Epithelial cell of proximal tubule (primary cell): ENCODE measurements at regions not wholly inside any gene's neighbourhood (a gene's known extent, or its start where the extent isn't known, plus 50 kb on each side); places are given as distances from the start of the nearest gene placed in this dataset.

Experiments
- DNase-seq: peaks from one replicate; pipeline ENCODE4 v3.0.0-alpha.2; 2011; ENCODE audit warnings: low read depth
- H3K4me3 ChIP-seq: 2 replicates; pipeline ENCODE4 v1.5.1; 2011; ENCODE audit warnings: low read depth, mild to moderate bottlenecking, low read length
- CTCF ChIP-seq: conservative IDR thresholded peaks from 2 replicates; pipeline ENCODE4 v1.5.1; 2012; ENCODE audit warnings: low read depth, mild to moderate bottlenecking, low read length

DNA sequence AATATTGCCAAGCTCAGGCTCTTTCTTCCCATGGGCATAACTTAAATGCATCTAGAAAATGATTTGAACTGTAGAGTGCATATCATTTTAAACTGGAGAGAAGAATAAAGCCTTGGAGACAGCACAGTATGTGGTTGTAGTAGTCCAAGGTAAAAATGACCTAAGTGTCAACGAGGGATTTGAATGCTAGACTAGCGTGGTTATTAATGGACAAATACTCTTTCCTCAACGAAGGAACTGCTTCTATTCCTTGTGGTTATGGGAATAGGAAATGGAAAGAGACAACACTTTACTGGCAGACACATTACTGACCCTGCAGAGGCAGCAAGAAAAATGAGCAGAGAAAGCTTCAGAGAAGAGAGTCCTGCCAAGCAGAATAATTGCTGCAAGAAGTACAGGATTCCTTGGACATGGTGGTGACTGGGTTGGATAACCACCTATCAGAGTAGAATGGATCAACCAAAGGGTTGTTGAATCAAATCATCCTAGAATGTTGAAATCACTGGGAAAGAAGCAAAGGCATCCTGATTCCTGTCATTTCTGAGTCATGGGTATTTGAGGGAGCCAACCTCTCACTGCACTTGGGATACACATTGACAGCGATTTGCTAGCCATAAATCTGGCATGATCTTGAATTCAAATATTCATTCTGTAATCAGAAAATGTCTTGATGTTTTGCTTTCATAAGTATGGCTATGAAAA lies 258.1 kb upstream of the EPHA7 start:
- H3K4me3 ChIP-seq, result no peak overlapping the region
- DNase-seq, result peak; percentile 83
- TF ChIP-seq CTCF, result no peak

DNA sequence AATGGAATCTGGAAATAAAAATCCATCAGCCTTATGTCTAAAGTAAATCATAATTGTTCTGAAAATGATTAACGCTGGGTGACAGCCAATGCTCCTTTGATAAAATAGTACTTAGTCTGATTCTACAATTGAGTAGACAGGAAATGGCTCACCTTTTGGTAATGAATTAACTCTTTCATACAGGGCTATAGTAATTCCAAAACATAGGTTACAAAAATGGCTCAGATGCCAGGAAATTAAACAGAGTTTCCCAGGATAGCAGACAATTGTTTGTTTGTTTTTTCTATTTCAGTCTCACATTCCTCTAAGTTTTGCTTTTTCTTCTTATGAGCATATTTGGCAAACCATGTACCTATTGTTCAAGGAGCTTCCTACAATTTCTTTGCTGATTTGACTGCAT lies 257.2 kb upstream of the EPHA7 start:
- no peak for DNase-seq
- no peak overlapping the region for H3K4me3 ChIP-seq
- TF ChIP-seq CTCF, result no peak

DNA sequence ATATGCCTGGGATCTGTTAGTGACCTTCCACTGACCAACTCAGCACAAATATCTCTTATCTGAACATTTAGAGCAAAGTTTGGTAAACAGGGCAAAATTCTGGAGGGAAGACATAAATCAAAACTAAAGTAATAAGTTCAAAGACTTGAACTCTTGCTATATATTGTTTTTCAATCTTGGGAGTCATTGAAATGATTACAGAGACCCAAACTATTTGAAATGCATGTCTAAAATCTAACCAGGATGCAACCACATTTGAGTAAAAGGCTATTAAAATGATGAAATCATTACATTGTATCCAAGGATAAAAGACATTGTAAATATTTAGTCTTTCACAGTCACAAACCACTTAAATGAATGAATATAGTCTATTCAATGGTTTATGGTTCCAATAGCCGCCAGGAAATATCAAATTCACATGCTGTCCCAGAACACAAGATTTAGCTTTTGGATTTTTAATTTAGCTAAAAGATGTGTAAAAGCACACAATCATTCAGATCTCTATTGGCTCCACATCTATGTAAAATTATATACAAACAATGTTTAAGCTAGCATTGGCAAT lies 256.6 kb upstream of the EPHA7 start:
- TF ChIP-seq CTCF, result no peak
- H3K4me3 ChIP-seq, result no peak overlapping the region
- no peak for DNase-seq

DNA sequence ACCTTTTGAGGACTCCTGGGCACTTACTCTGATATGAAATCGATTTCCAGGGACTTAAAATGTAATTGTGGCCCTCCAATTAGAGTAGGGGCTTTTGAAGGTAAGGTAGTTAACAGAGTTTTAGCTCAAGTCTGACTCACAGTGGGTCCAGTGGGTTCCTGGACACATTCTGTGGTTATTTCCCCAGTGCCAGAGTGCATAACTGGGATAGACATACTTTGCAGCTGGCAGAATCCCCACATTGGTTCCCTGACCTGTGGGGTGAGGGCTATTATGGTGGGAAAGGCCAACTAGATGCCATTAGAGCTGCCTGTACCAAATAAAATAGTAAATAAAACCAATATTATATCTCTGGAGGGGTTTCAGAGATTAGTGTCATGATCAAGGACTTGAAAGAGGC lies 243.8 kb upstream of the EPHA7 start:
- no peak for DNase-seq
- no peak for TF ChIP-seq CTCF
- H3K4me3 ChIP-seq, result no peak overlapping the region

- no peak for DNase-seq
- no peak overlapping the region for H3K4me3 ChIP-seq
- no peak for TF ChIP-seq CTCF
Observed at GRCh38 chr6:93654548-93654947, 235.2 kb upstream of the EPHA7 start.

GRCh38 chr6:93644611-93645010 lies 225.3 kb upstream of the EPHA7 start:
- DNase-seq, result no peak
- H3K4me3 ChIP-seq, result no peak overlapping the region

More at GRCh38 chr6:93644611-93645010, 225.3 kb upstream of the EPHA7 start:
- TF ChIP-seq CTCF, result no peak
